B cell (primary cell): ENCODE measurements at regions not wholly inside any gene's neighbourhood (a gene's known extent, or its start where the extent isn't known, plus 50 kb on each side); places are given as distances from the start of the nearest gene placed in this dataset.

Experiments
- ATAC-seq: fragments of 200-7000 bp; cut with Tn5 transposase; one replicate; pipeline ENCODE4 v1.10.0; 2021; ENCODE audit warnings: low read depth, mild to moderate bottlenecking, moderate number of reproducible peaks, moderate library complexity
- CTCF ChIA-PET: fragments of 350-600 bp; sonication (Branson Sonifier 250); formaldehyde crosslinking; loops from one replicate; lab custom pipeline; 2021; ENCODE audit warnings: antibody characterized with exemption, inconsistent platforms; lab: Charles Lee
- POLR2A ChIA-PET: fragments of 350-600 bp; sonication (Branson Sonifier 250); formaldehyde crosslinking; loops from one replicate; lab custom pipeline; 2021; ENCODE audit warnings: antibody characterized with exemption; lab: Charles Lee
- DNase-seq: peaks from one replicate; pipeline ENCODE4 v3.0.0; 2013
- H2AFZ ChIP-seq: 2 replicates; pipeline ENCODE4 v1.6.1; 2012; ENCODE audit warnings: mild to moderate bottlenecking, low read depth, low read length; ENCODE audit not compliant: insufficient read depth, poor library complexity, severe bottlenecking
- H3K27ac ChIP-seq, 2 donors: 1 replicate in 1 of 2; 2 replicates in 1 of 2; pipeline ENCODE4 v1.5.1; 2012 to 2013; ENCODE audit warnings: low read length in 2 of 2, mild to moderate bottlenecking in 2 of 2, moderate library complexity in 1 of 2
- H3K27me3 ChIP-seq, 4 experiments: fragments of 200-600 bp in 1 of 4; sonication (generic) in 1 of 4; replicated peaks in 1 of 4; 1 replicate in 2 of 4; 2 replicates in 2 of 4; pipeline versions ENCODE4 v1.6.1 to v1.7.0; 2013 to 2016; ENCODE audit warnings: low read length in 3 of 4, mild to moderate bottlenecking in 2 of 4, mixed read lengths in 1 of 4, moderate library complexity in 1 of 4; ENCODE audit not compliant: insufficient read depth in 4 of 4, control insufficient read depth in 3 of 4; ENCODE audit errors: control extremely low read depth in 1 of 4
- H3K36me3 ChIP-seq, 2 experiments: replicated peaks in 1 of 2; 1 replicate in 1 of 2; 2 replicates in 1 of 2; pipeline versions ENCODE4 v1.6.1 to v1.7.1; 2013; ENCODE audit warnings: low read length in 1 of 2; ENCODE audit not compliant: insufficient read depth in 2 of 2, control insufficient read depth in 1 of 2; ENCODE audit errors: control extremely low read depth in 1 of 2, extremely low read depth in 1 of 2
- H3K4me1 ChIP-seq, 2 donors: fragments of 200-600 bp in 1 of 2; sonication (generic) in 1 of 2; 1 replicate in 1 of 2; 2 replicates in 1 of 2; pipeline versions ENCODE4 v1.5.1 to v1.6.1; 2013 to 2017; ENCODE audit warnings: low read length in 2 of 2; ENCODE audit not compliant: control insufficient read depth in 2 of 2, insufficient read depth in 2 of 2
- H3K4me2 ChIP-seq: replicated peaks from 2 replicates; pipeline ENCODE3; 2012; ENCODE audit warnings: mild to moderate bottlenecking, low read depth, low read length; ENCODE audit not compliant: poor library complexity, severe bottlenecking
- H3K4me3 ChIP-seq, 5 experiments: fragments of 200-600 bp in 1 of 5; sonication (generic) in 1 of 5; 1 replicate in 3 of 5; 2 replicates in 2 of 5; pipeline versions ENCODE4 v1.5.1 to v1.7.0; 2011 to 2016; ENCODE audit warnings: low read length in 4 of 5, mild to moderate bottlenecking in 4 of 5, low read depth in 2 of 5, control low read depth in 1 of 5, moderate library complexity in 1 of 5; ENCODE audit not compliant: insufficient read depth in 1 of 5; ENCODE audit errors: control extremely low read depth in 1 of 5, extremely low read depth in 1 of 5
- H3K79me2 ChIP-seq: fragments of 200-600 bp; sonication (generic); one replicate; pipeline ENCODE4 v1.6.0; 2016; ENCODE audit warnings: low read length; ENCODE audit not compliant: control insufficient read depth, insufficient read depth
- H3K9ac ChIP-seq: fragments of 200-600 bp; sonication (generic); 2 replicates; pipeline ENCODE4 v1.6.1; 2017; ENCODE audit warnings: mild to moderate bottlenecking, low read length, moderate library complexity
- H3K9me3 ChIP-seq, 3 donors: one replicate each; pipeline versions ENCODE4 v1.6.1 to v1.7.1; 2013; ENCODE audit warnings: low read length in 2 of 3; ENCODE audit not compliant: control insufficient read depth in 2 of 3, insufficient read depth in 1 of 3; ENCODE audit errors: control extremely low read depth in 1 of 3
- H4K20me1 ChIP-seq: 2 replicates; pipeline ENCODE4 v1.6.0; 2012; ENCODE audit warnings: mild to moderate bottlenecking, low read length; ENCODE audit not compliant: insufficient read depth, control insufficient read depth, poor library complexity, severe bottlenecking
- H3K27ac Mint-ChIP-seq: one replicate; pipeline ENCODE4 v1.8.0; 2021; ENCODE audit warnings: mixed read lengths
- H3K27me3 Mint-ChIP-seq: one replicate; pipeline ENCODE4 v1.8.0; 2021; ENCODE audit warnings: mixed read lengths
- H3K4me1 Mint-ChIP-seq: one replicate; pipeline ENCODE4 v1.8.0; 2021; ENCODE audit warnings: mixed read lengths
- H3K4me3 Mint-ChIP-seq: one replicate; pipeline ENCODE4 v1.8.0; 2021; ENCODE audit warnings: mixed read lengths
- H3K9me3 Mint-ChIP-seq: one replicate; pipeline ENCODE4 v1.8.0; 2022; ENCODE audit warnings: mixed read lengths; ENCODE audit not compliant: insufficient read depth
- EZH2 ChIP-seq: IDR thresholded peaks from 2 replicates; pipeline ENCODE4 v1.6.1; 2012; ENCODE audit warnings: borderline replicate concordance, low read depth, mild to moderate bottlenecking, moderate library complexity, low read length; ENCODE audit not compliant: insufficient read depth, poor library complexity, severe bottlenecking
- WGBS: methylation state at CpG from one replicate; pipeline ENCODE4 v1.1.5; 2013; ENCODE audit warnings: missing lambda C conversion rate; ENCODE audit not compliant: insufficient coverage; 5-methylcytosine and 5-hydroxymethylcytosine counted together
- intact Hi-C: fragments of 100-400 bp; cut with micrococcal nuclease; formaldehyde crosslinking; loops from one replicate; pipeline ENCODE4 v1.10.0; 2022
- TF ChIP-seq, protein P1 (sequence below): fragments of 200-600 bp; IDR thresholded peaks from one replicate; pipeline ENCODE4 v1.8.0; 2022; ENCODE audit warnings: antibody characterized with exemption, mild to moderate bottlenecking

DNA sequence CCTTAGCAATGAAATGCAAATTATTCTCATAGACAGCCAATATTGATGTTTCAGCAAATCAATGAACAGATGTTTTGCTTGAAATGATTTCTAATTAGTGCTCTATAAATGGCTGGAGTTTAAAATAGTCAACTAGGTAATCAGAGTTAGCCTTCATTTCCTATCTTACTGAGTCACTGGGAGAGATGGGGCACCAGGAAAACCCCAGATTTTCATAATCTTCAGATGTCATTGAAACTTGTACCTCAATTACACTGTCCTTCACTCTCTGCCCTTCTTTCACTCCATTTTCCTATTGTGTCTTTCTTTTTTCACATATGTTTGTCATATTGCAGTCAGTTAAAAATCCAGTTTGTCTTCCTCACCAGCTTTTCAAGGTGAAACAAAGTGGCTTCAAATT lies 92.7 kb downstream of the C12orf75 start:
- H4K20me1 ChIP-seq: no peaks in the 10 kb centered on the region
- TF ChIP-seq EZH2: no peak
- TF ChIP-seq, protein P1, sequence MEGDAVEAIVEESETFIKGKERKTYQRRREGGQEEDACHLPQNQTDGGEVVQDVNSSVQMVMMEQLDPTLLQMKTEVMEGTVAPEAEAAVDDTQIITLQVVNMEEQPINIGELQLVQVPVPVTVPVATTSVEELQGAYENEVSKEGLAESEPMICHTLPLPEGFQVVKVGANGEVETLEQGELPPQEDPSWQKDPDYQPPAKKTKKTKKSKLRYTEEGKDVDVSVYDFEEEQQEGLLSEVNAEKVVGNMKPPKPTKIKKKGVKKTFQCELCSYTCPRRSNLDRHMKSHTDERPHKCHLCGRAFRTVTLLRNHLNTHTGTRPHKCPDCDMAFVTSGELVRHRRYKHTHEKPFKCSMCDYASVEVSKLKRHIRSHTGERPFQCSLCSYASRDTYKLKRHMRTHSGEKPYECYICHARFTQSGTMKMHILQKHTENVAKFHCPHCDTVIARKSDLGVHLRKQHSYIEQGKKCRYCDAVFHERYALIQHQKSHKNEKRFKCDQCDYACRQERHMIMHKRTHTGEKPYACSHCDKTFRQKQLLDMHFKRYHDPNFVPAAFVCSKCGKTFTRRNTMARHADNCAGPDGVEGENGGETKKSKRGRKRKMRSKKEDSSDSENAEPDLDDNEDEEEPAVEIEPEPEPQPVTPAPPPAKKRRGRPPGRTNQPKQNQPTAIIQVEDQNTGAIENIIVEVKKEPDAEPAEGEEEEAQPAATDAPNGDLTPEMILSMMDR: no peak
- H3K79me2 ChIP-seq: no peaks in the 10 kb centered on the region
- POLR2A ChIA-PET: no interaction called here
- no peak overlapping the region for H3K27ac Mint-ChIP-seq
- no peaks in the 10 kb centered on the region for H3K9me3 Mint-ChIP-seq
- intact Hi-C loops: loop anchor here (5.0 kb wide), 1 partner anchor 1419 kb away; no protein-coding TSS in a partner anchor
- H3K4me3 Mint-ChIP-seq: no peak overlapping the region
- H3K4me1 Mint-ChIP-seq: no peaks in the 10 kb centered on the region
- H3K27me3 ChIP-seq: peaks cover 0 to 14% (median 7%) of the 10 kb centered on the region in 4 experiments
- H3K9me3 ChIP-seq: peaks cover 0 to 3% (median 0%) of the 10 kb centered on the region in 3 donors
- H3K27ac ChIP-seq: no peak overlapping the region
- DNase-seq (no peak), ATAC-seq (no peak)
- no peaks in the 10 kb centered on the region for H3K4me1 ChIP-seq
- CTCF ChIA-PET: no interaction called here
- H3K4me3 ChIP-seq: no peak overlapping the region
- no peak overlapping the region for H3K9ac ChIP-seq
- H3K4me2 ChIP-seq: no peak overlapping the region
- no peak overlapping the region for H2AFZ ChIP-seq
- no peaks in the 10 kb centered on the region for H3K36me3 ChIP-seq
- H3K27me3 Mint-ChIP-seq: peaks cover 26% of the 10 kb centered on the region

DNA sequence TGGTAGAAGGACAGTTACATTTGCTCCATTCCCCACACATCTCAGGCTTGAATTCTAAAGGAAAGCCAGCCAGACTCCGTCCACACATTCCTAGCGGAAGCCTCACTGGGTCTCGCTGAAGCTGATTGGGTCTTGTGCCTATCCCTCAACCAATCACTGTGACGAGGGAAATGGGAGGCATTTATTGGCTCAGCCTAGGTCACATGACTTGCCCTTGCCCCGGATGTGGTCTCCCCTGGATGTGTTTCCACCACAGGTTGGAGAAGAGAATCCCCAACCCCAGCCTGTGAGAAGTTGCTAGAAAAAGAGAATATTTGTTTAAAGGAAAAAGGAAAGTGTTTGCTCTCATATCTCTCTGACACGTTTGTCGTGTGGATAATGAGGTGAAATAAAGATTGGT lies 93.4 kb downstream of the C12orf75 start:
- intact Hi-C loops: loop anchor here (5.0 kb wide), 1 partner anchor 1418 kb away; no protein-coding TSS in a partner anchor
- CTCF ChIA-PET: no interaction called here

More for the DNA sequence above, 93.4 kb downstream of the C12orf75 start:
- ATAC-seq: no peak
- WGBS: 100% methylated on average over 5 of the region's 7 CpGs
- Histone ChIP-seq H3K4me2 (no peak overlapping the region), H3K36me3 (no peaks in the 10 kb centered on the region), H3K4me1 (no peaks in the 10 kb centered on the region), H3K4me3 (no peak overlapping the region), H3K9me3 (peaks cover 0 to 3% (median 0%) of the 10 kb centered on the region in 3 donors), H3K9ac (no peak overlapping the region), H3K27me3 (peaks cover 0 to 16% (median 9%) of the 10 kb centered on the region in 4 experiments), H3K27ac (no peak overlapping the region), H2AFZ (no peak overlapping the region), H4K20me1 (no peaks in the 10 kb centered on the region), H3K79me2 (no peaks in the 10 kb centered on the region)
- Mint-ChIP-seq H3K27me3 (peaks cover 26% of the 10 kb centered on the region), H3K9me3 (no peaks in the 10 kb centered on the region), H3K27ac (no peak overlapping the region), H3K4me3 (no peak overlapping the region), H3K4me1 (no peaks in the 10 kb centered on the region)
- POLR2A ChIA-PET: no interaction called here
- DNase-seq: no peak
- no peak for TF ChIP-seq EZH2
- TF ChIP-seq, protein P1: no peak
